T-helper 2 cell treated with Interferon-gamma antibody and Interleukin-4, amounts not matched to agents 5 μg/mL and 100 μg/mL, for 36 hours (primary cell): ENCODE measurements at regions not wholly inside any gene's neighbourhood (a gene's known extent, or its start where the extent isn't known, plus 50 kb on each side); places are given as distances from the start of the nearest gene placed in this dataset.

Source experiments
- DNase-seq: peaks from one replicate; pipeline ENCODE4 v3.0.0; 2021; ENCODE audit warnings: low spot score
- H3K27ac Mint-ChIP-seq: one replicate; pipeline ENCODE4 v1.8.0; 2021; ENCODE audit warnings: mild to moderate bottlenecking, mixed read lengths
- H3K27me3 Mint-ChIP-seq: one replicate; pipeline ENCODE4 v1.8.0; 2021; ENCODE audit warnings: low read depth, mixed read lengths
- H3K36me3 Mint-ChIP-seq: one replicate; pipeline ENCODE4 v1.8.0; 2021; ENCODE audit warnings: low read depth, mixed read lengths
- H3K4me1 Mint-ChIP-seq: one replicate; pipeline ENCODE4 v1.8.0; 2021; ENCODE audit warnings: low read depth, mixed read lengths
- H3K4me3 Mint-ChIP-seq: one replicate; pipeline ENCODE4 v1.8.0; 2022; ENCODE audit warnings: mild to moderate bottlenecking, moderate library complexity, mixed read lengths
- H3K9me3 Mint-ChIP-seq: one replicate; pipeline ENCODE4 v1.8.0; 2021; ENCODE audit warnings: mixed read lengths

GRCh38 chr10:20981419-20981953 lies 84.4 kb upstream of the NEBL start:
- DNase-seq, result no peak
- no peaks in the 10 kb centered on the region for H3K27me3 Mint-ChIP-seq
- no peaks in the 10 kb centered on the region for H3K9me3 Mint-ChIP-seq
- no peak overlapping the region for H3K4me3 Mint-ChIP-seq
- H3K4me1 Mint-ChIP-seq, result no peaks in the 10 kb centered on the region
- H3K36me3 Mint-ChIP-seq, result no peaks in the 10 kb centered on the region
- H3K27ac Mint-ChIP-seq, result no peak overlapping the region

DNA sequence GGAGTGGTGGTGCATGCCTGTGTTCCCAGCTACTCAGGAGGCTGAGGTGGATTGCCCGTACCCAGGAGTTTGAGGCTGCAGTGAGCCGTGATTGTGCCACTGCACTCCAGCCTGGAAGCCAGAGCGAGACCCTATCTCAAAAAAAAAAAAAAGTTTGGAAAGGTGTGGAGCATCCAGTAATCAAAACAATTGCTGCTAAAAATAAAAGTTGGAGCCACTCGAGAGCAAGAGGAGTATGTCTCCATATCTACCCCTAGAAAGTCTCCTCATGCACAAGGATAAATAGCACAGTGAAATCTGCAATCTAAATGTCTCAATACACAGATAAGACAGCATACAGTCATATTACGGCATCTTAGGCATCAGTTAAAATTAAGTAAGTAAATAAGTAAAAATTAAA lies 81.5 kb upstream of the NEBL start:
- H3K36me3 Mint-ChIP-seq, result no peaks in the 10 kb centered on the region
- no peaks in the 10 kb centered on the region for H3K9me3 Mint-ChIP-seq
- no peak overlapping the region for H3K27ac Mint-ChIP-seq
- H3K27me3 Mint-ChIP-seq, result no peaks in the 10 kb centered on the region
- H3K4me3 Mint-ChIP-seq, result no peak overlapping the region
- DNase-seq, result no peak
- H3K4me1 Mint-ChIP-seq, result no peaks in the 10 kb centered on the region

DNA sequence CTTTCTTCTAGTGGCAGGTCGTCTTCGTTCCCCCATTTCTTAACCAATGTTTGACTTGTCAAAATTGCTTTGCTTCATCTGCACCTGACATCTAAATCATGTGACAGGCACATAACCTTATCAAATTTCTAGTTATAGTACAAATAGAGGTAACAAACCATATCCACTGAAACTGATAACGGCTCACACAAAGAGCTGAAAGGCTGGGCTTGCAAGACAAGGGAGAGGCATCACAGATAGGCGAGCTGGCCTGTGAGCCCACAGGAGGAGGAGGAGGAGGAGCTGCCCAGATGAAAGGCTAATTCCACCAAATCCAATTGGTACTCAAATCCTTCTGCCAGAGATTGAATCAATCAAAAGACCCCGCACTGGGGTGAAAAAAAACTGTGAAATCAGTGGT lies 80.2 kb upstream of the NEBL start:
- Mint-ChIP-seq H3K4me3 (no peak overlapping the region), H3K9me3 (no peaks in the 10 kb centered on the region), H3K27ac (no peak overlapping the region), H3K27me3 (no peaks in the 10 kb centered on the region), H3K4me1 (no peaks in the 10 kb centered on the region), H3K36me3 (no peaks in the 10 kb centered on the region)
- DNase-seq, result no peak

DNA sequence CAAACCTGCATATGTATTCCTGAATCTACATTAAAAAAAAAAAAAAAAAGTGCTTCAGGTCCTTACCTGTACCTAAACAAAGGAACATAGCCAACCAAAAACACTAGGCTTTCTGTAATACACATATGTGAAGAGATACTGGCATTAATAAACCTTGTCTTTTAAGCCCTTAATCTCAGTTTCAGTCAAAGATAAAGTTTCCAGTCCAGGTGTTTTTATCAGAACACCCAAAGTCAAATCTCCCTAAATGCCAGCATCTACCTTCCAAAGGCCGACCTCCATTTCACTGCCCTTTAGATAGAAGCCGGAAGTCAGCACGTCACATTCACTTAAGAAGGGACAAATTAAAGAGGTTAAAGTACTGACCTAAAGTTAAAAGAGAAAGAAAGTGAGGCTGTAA lies 79.8 kb upstream of the NEBL start:
- no peaks in the 10 kb centered on the region for H3K36me3 Mint-ChIP-seq
- H3K27me3 Mint-ChIP-seq, result no peaks in the 10 kb centered on the region
- no peak overlapping the region for H3K4me3 Mint-ChIP-seq
- DNase-seq, result no peak
- H3K9me3 Mint-ChIP-seq, result no peaks in the 10 kb centered on the region
- H3K27ac Mint-ChIP-seq, result no peak overlapping the region
- H3K4me1 Mint-ChIP-seq, result no peaks in the 10 kb centered on the region

DNA sequence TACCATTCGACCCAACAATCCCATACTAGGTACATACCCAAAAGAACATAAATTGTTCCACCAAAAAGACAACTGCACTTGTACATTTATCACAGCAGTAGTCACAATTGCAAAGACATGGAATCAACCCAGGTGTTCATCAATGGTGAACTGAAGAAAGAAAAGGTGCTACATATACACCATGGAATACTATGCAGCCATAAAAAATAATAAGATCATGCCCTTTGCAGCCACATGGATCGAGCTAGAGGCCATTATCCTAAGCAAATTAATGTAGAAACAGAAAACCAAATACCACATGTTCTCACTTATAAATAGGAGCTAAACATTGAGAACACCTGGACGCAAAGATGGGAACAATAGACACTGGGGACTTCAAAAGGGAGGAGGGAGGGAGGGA lies 79.3 kb upstream of the NEBL start:
- no peaks in the 10 kb centered on the region for H3K36me3 Mint-ChIP-seq
- H3K27ac Mint-ChIP-seq, result no peak overlapping the region
- no peaks in the 10 kb centered on the region for H3K27me3 Mint-ChIP-seq
- no peak for DNase-seq
- no peaks in the 10 kb centered on the region for H3K4me1 Mint-ChIP-seq
- no peak overlapping the region for H3K4me3 Mint-ChIP-seq
- no peaks in the 10 kb centered on the region for H3K9me3 Mint-ChIP-seq

DNA sequence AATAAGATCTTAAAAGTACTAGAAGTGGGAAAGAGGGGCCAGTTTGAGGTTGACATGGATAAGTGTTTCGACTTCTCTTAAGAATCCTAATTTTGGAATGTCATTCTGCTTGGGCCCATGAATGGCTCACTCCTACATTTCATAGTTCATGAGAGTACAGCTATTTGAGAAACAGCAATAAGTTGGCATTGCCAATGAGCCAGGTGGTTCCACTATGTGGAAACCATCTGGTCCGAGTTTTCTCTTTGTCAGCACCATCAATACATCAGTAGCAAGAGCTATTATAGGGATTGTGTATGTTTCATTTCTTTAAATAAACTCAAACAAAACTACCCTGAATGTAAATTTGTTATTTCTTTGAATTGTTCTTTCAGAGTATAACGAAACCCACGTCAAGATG lies 78.1 kb upstream of the NEBL start:
- Mint-ChIP-seq H3K27me3 (no peaks in the 10 kb centered on the region), H3K27ac (no peak overlapping the region), H3K4me3 (no peak overlapping the region), H3K36me3 (no peaks in the 10 kb centered on the region), H3K4me1 (no peaks in the 10 kb centered on the region), H3K9me3 (no peaks in the 10 kb centered on the region)
- no peak for DNase-seq

DNA sequence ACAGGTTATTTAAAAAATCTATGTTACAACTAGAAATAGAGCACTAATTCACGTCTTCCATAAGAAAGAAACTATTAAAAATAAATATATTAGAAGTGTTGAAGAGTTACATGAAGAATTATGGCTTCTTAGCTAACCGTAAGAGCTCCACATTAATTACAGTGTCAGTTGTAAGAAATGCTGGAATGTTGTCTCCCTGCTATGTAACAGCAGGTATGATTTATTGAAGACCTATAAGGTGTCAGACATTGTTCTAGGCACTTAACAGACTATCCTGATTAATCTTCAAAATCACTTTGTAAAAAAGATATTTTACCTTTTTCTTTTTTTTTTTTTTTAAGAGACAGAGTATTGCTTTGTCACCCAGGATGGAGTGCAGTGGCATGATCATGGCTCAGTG lies 75.8 kb upstream of the NEBL start:
- no peak overlapping the region for H3K27ac Mint-ChIP-seq
- no peaks in the 10 kb centered on the region for H3K4me1 Mint-ChIP-seq
- H3K9me3 Mint-ChIP-seq, result no peaks in the 10 kb centered on the region
- DNase-seq, result no peak
- H3K4me3 Mint-ChIP-seq, result no peak overlapping the region
- no peaks in the 10 kb centered on the region for H3K27me3 Mint-ChIP-seq
- H3K36me3 Mint-ChIP-seq, result no peaks in the 10 kb centered on the region

DNA sequence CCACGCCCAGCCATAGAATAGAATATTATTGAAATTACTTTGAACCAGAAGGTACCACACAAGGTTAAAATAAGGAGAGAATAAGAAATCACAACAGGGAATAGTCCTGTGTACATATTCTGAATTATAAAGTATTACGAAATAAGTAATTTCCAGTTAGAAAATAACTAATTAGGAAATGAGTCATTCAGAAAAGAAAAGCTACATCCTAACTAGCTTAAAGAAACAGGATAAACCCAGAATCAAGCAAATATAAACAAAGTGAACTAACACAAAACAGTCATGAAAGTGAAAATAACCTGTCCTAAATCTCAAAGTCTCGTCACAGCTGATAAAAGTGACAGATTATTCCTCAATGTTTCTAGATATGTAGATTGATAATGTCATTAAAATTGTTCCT lies 74.8 kb upstream of the NEBL start:
- Mint-ChIP-seq H3K27me3 (no peaks in the 10 kb centered on the region), H3K36me3 (no peaks in the 10 kb centered on the region), H3K9me3 (no peaks in the 10 kb centered on the region), H3K4me3 (no peak overlapping the region), H3K4me1 (no peaks in the 10 kb centered on the region), H3K27ac (no peak overlapping the region)
- DNase-seq, result no peak

- DNase-seq, result no peak
- no peaks in the 10 kb centered on the region for H3K9me3 Mint-ChIP-seq
- no peak overlapping the region for H3K27ac Mint-ChIP-seq
- H3K36me3 Mint-ChIP-seq, result no peaks in the 10 kb centered on the region
- H3K4me1 Mint-ChIP-seq, result no peaks in the 10 kb centered on the region
- no peaks in the 10 kb centered on the region for H3K27me3 Mint-ChIP-seq
- no peak overlapping the region for H3K4me3 Mint-ChIP-seq
Observed at GRCh38 chr10:20970708-20971107, 73.6 kb upstream of the NEBL start.

DNA sequence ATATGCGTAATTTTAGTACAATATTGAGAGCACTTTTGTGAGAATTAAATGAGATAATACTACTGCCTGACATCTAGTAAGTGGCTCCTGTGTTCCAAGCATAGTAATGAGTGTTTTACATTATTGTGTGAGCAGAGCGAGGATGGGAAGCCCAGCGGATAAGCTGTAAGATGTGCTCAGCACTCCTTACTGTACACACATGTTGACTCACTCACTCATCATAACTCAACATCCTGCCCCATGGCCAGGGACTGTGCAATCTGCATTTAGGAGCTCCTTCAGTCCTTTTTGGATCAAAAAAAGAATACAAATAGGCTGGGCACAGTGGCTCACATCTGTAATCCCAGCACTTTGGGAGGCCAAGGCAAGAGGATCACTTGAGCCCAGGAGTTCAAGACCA lies 72.9 kb upstream of the NEBL start:
- no peaks in the 10 kb centered on the region for H3K9me3 Mint-ChIP-seq
- DNase-seq, result no peak
- H3K27me3 Mint-ChIP-seq, result no peaks in the 10 kb centered on the region
- H3K36me3 Mint-ChIP-seq, result no peaks in the 10 kb centered on the region
- no peak overlapping the region for H3K27ac Mint-ChIP-seq
- H3K4me3 Mint-ChIP-seq, result no peak overlapping the region
- H3K4me1 Mint-ChIP-seq, result no peaks in the 10 kb centered on the region

- no peaks in the 10 kb centered on the region for H3K4me1 Mint-ChIP-seq
- no peaks in the 10 kb centered on the region for H3K27me3 Mint-ChIP-seq
- H3K36me3 Mint-ChIP-seq, result no peaks in the 10 kb centered on the region
- H3K27ac Mint-ChIP-seq, result no peak overlapping the region
- no peak overlapping the region for H3K4me3 Mint-ChIP-seq
- no peak for DNase-seq
- no peaks in the 10 kb centered on the region for H3K9me3 Mint-ChIP-seq
Observed at GRCh38 chr10:20966426-20966825, 69.3 kb upstream of the NEBL start.

- H3K27ac Mint-ChIP-seq, result no peak overlapping the region
- H3K4me1 Mint-ChIP-seq, result no peaks in the 10 kb centered on the region
- no peak overlapping the region for H3K4me3 Mint-ChIP-seq
- no peak for DNase-seq
- no peaks in the 10 kb centered on the region for H3K36me3 Mint-ChIP-seq
- no peaks in the 10 kb centered on the region for H3K9me3 Mint-ChIP-seq
- no peaks in the 10 kb centered on the region for H3K27me3 Mint-ChIP-seq
Observed at GRCh38 chr10:20963721-20964595, 66.8 kb upstream of the NEBL start.

GRCh38 chr10:20963056-20963455 lies 65.9 kb upstream of the NEBL start:
- no peaks in the 10 kb centered on the region for H3K4me1 Mint-ChIP-seq
- DNase-seq, result no peak
- no peak overlapping the region for H3K4me3 Mint-ChIP-seq
- H3K9me3 Mint-ChIP-seq, result no peaks in the 10 kb centered on the region
- no peak overlapping the region for H3K27ac Mint-ChIP-seq
- H3K36me3 Mint-ChIP-seq, result no peaks in the 10 kb centered on the region
- no peaks in the 10 kb centered on the region for H3K27me3 Mint-ChIP-seq

DNA sequence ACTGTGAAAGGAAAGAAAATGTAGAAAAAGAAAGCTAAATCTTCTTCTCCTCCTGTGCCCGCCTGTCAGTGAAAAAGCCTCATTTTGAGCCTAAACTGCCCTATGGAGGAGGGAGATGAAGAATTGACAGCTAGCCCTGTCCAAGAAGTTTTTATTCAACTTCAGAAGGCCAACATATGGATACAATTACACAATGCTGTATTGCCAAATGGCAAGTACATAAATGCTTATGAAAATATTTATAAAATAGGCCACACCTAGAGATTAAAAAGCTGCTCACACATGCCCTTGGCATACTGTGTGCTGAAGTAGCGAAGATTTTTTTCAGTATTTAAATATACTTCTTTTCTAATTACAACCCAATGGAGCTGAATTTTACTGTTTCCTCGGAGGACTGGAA lies 65.1 kb upstream of the NEBL start:
- DNase-seq, result no peak
- Mint-ChIP-seq H3K27ac (no peak overlapping the region), H3K4me3 (no peak overlapping the region), H3K36me3 (no peaks in the 10 kb centered on the region), H3K4me1 (no peaks in the 10 kb centered on the region), H3K9me3 (no peaks in the 10 kb centered on the region), H3K27me3 (no peaks in the 10 kb centered on the region)

- Mint-ChIP-seq H3K4me3 (no peak overlapping the region), H3K36me3 (no peaks in the 10 kb centered on the region)
Observed at GRCh38 chr10:20959242-20959641, 62.1 kb upstream of the NEBL start.

More at GRCh38 chr10:20959242-20959641, 62.1 kb upstream of the NEBL start:
- Mint-ChIP-seq H3K27ac (no peak overlapping the region), H3K4me1 (no peaks in the 10 kb centered on the region), H3K27me3 (no peaks in the 10 kb centered on the region), H3K9me3 (no peaks in the 10 kb centered on the region)
- no peak for DNase-seq
